Lower leg skin (tissue), 3 donors: ENCODE measurements at regions not wholly inside any gene's neighbourhood (a gene's known extent, or its start where the extent isn't known, plus 50 kb on each side); places are given as distances from the start of the nearest gene placed in this dataset.

Experiments used
- POLR2A ChIP-seq, 2 donors: fragments of 450-650 bp; IDR thresholded peaks; one replicate each; pipeline ENCODE4 v1.6.1; 2016 to 2017; ENCODE audit warnings: antibody characterized with exemption in 2 of 2, mild to moderate bottlenecking in 1 of 2, moderate library complexity in 1 of 2
- TF ChIP-seq, protein P1 (sequence below), 3 donors: fragments of 450-650 bp; IDR thresholded peaks; one replicate each; pipeline ENCODE4 v1.5.1; 2016; ENCODE audit warnings: antibody characterized with exemption in 3 of 3, mild to moderate bottlenecking in 3 of 3, moderate library complexity in 2 of 3

DNA sequence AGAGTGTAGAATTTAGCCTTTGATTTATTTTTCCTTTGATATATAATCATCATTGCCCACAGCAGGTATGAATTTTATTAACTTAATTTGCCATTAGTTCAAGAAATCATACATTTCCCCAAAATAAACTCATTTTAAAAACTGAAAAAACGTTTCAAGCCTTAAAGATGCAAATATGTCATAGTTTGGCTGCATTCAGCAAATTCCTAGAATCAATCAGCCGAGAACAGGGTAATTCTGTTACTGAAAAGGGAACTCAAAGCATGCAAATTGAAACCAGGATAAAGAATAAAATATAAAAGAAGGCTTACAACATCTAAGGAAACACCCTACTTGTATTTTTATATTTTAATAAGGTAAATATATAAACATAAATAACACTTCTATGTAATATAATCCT lies 233.8 kb upstream of the PRKCQ start:
- no peak for TF ChIP-seq POLR2A (IDR thresholded peaks at IDR 0.05)
- TF ChIP-seq, protein P1, sequence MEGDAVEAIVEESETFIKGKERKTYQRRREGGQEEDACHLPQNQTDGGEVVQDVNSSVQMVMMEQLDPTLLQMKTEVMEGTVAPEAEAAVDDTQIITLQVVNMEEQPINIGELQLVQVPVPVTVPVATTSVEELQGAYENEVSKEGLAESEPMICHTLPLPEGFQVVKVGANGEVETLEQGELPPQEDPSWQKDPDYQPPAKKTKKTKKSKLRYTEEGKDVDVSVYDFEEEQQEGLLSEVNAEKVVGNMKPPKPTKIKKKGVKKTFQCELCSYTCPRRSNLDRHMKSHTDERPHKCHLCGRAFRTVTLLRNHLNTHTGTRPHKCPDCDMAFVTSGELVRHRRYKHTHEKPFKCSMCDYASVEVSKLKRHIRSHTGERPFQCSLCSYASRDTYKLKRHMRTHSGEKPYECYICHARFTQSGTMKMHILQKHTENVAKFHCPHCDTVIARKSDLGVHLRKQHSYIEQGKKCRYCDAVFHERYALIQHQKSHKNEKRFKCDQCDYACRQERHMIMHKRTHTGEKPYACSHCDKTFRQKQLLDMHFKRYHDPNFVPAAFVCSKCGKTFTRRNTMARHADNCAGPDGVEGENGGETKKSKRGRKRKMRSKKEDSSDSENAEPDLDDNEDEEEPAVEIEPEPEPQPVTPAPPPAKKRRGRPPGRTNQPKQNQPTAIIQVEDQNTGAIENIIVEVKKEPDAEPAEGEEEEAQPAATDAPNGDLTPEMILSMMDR (IDR thresholded peaks at IDR 0.05) = no peak
